Motor neuron (in vitro differentiated cells): ENCODE measurements at regions not wholly inside any gene's neighbourhood (a gene's known extent, or its start where the extent isn't known, plus 50 kb on each side); places are given as distances from the start of the nearest gene placed in this dataset.
A peak's percentile ranks its signal among the peaks of the same experiment; 100 is the strongest.

ENCODE experiments used
- ATAC-seq, 8 experiments: fragments of 200-7000 bp; cut with Tn5 transposase; replicated peaks in 6 of 8; 2 replicates each; pipeline ENCODE4 v1.8.0; 2021; ENCODE audit warnings: mild to moderate bottlenecking in 8 of 8, moderate library complexity in 8 of 8
- H3K27ac ChIP-seq, 2 donors: fragments of 250-450 bp; sonication (Bioruptor Pico); 2 replicates each; pipeline ENCODE4 v1.9.0; 2021; ENCODE audit warnings: antibody characterized with exemption in 2 of 2, mild to moderate bottlenecking in 2 of 2, moderate library complexity in 1 of 2
- H3K4me1 ChIP-seq, 2 donors: fragments of 250-450 bp; sonication (Bioruptor Pico); replicated peaks in 1 of 2; 2 replicates each; pipeline ENCODE4 v1.6.1; 2021; ENCODE audit warnings: antibody characterized with exemption in 2 of 2, mild to moderate bottlenecking in 2 of 2, moderate library complexity in 1 of 2
- H3K4me3 ChIP-seq, 5 donors: fragments of 250-450 bp; sonication (Bioruptor Pico); 2 replicates each; pipeline ENCODE4 v1.9.0; 2021; ENCODE audit warnings: antibody characterized with exemption in 5 of 5, mild to moderate bottlenecking in 5 of 5, moderate library complexity in 4 of 5
- WGBS, 10 experiments: fragments of 450-650 bp; shearing (Covaris generic); methylation state at CpG; one replicate each; pipeline ENCODE4 v1.0.0; 2022; 5-methylcytosine and 5-hydroxymethylcytosine counted together
- in situ Hi-C, 9 experiments: fragments of 400-800 bp; cut with MboI; loops; one replicate each; pipeline ENCODE4 v1.15.0; 2021; ENCODE audit warnings: low sequenced_read_pairs in 9 of 9, low pct_unique_long_range_greater_than_20kb in 2 of 9; ENCODE audit not compliant: unreplicated experiment in 9 of 9

- peak in 3 of 8 experiments; percentile 50 to 53 (median 53) for ATAC-seq
- H3K4me3 ChIP-seq, result no peak overlapping the region
- H3K27ac ChIP-seq, result no peak overlapping the region
- in situ Hi-C loops, result no loop called here
- WGBS, 10 experiments, result 0 to 44% (median 29%) methylated on average over 1 of the region's 1 CpG
- H3K4me1 ChIP-seq, result peaks cover 2 to 8% of the 10 kb centered on the region in 2 donors
Measured at GRCh38 chr4:137599734-137600133, 67.4 kb upstream of the PCDH18 start.

- ATAC-seq, result no peak
- WGBS, 10 experiments, result 33 to 75% (median 52%) methylated on average over 3 of the region's 3 CpGs
- in situ Hi-C loops, result no loop called here
- peaks cover 2 to 8% of the 10 kb centered on the region in 2 donors for H3K4me1 ChIP-seq
- no peak overlapping the region for H3K27ac ChIP-seq
- no peak overlapping the region for H3K4me3 ChIP-seq
Measured at GRCh38 chr4:137597752-137598430, 65.6 kb upstream of the PCDH18 start.

- Histone ChIP-seq H3K4me3 (no peak overlapping the region), H3K27ac (no peak overlapping the region), H3K4me1 (peaks cover 2 to 3% of the 10 kb centered on the region in 2 donors)
- 38 to 100% (median 89%) methylated on average over 1 of the region's 1 CpG; no CpG with 5 or more reads in 7 of the 10 experiments for WGBS, 10 experiments
- ATAC-seq, result no peak
- in situ Hi-C loops, result no loop called here
Measured at GRCh38 chr4:137587796-137588195, 55.5 kb upstream of the PCDH18 start.

GRCh38 chr4:137583671-137584070 lies 51.4 kb upstream of the PCDH18 start:
- Histone ChIP-seq H3K4me3 (no peak overlapping the region), H3K27ac (no peak overlapping the region)
- no peak for ATAC-seq

More at GRCh38 chr4:137583671-137584070, 51.4 kb upstream of the PCDH18 start:
- peaks cover 2 to 3% of the 10 kb centered on the region in 2 donors for H3K4me1 ChIP-seq
- in situ Hi-C loops, result no loop called here
